GM18498 (cell line): ENCODE measurements at regions not wholly inside any gene's neighbourhood (a gene's known extent, or its start where the extent isn't known, plus 50 kb on each side); places are given as distances from the start of the nearest gene placed in this dataset.

Experiments
- ATAC-seq: cut with Tn5 transposase; IDR thresholded peaks from one replicate; pipeline ENCODE4 v1.9.1; 2021; ENCODE audit warnings: mild to moderate bottlenecking, moderate library complexity; ENCODE audit not compliant: unreplicated experiment

GRCh38 chr6:14789996-14790395, 455.9 kb upstream of the JARID2 start:
- ATAC-seq: no peak

- ATAC-seq: no peak
Observed at GRCh38 chr6:14790976-14791375, 454.9 kb upstream of the JARID2 start.

GRCh38 chr6:14791526-14791925, 454.3 kb upstream of the JARID2 start:
- ATAC-seq: no peak

GRCh38 chr6:14792118-14792955, 453.5 kb upstream of the JARID2 start:
- no peak for ATAC-seq

GRCh38 chr6:14795451-14795850, 450.4 kb upstream of the JARID2 start:
- ATAC-seq: no peak

GRCh38 chr6:14796974-14797762, 448.7 kb upstream of the JARID2 start:
- ATAC-seq: no peak

GRCh38 chr6:14797875-14798593, 447.8 kb upstream of the JARID2 start:
- ATAC-seq: no peak

- ATAC-seq: no peak
Observed at GRCh38 chr6:14798594-14798982, 447.3 kb upstream of the JARID2 start.

- no peak for ATAC-seq
Observed at GRCh38 chr6:14798996-14799588, 446.8 kb upstream of the JARID2 start.

GRCh38 chr6:14799928-14800327, 445.9 kb upstream of the JARID2 start:
- ATAC-seq: no peak

- ATAC-seq: no peak
Observed at GRCh38 chr6:14802514-14803160, 443.2 kb upstream of the JARID2 start.

GRCh38 chr6:14804001-14804784, 441.7 kb upstream of the JARID2 start:
- ATAC-seq: no peak

GRCh38 chr6:14804785-14805210, 441.1 kb upstream of the JARID2 start:
- ATAC-seq: no peak

GRCh38 chr6:14806101-14806500, 439.8 kb upstream of the JARID2 start:
- no peak for ATAC-seq

- ATAC-seq: no peak
Observed at GRCh38 chr6:14807130-14807529, 438.7 kb upstream of the JARID2 start.

GRCh38 chr6:14807971-14808370, 437.9 kb upstream of the JARID2 start:
- no peak for ATAC-seq

GRCh38 chr6:14810021-14810420, 435.8 kb upstream of the JARID2 start:
- ATAC-seq: no peak

GRCh38 chr6:14811775-14812428, 434.0 kb upstream of the JARID2 start:
- ATAC-seq: no peak

GRCh38 chr6:14814016-14814415, 431.9 kb upstream of the JARID2 start:
- ATAC-seq: no peak
